ENCODE measurements at regions not wholly inside any gene's neighbourhood (a gene's known extent, or its start where the extent isn't known, plus 50 kb on each side); places are given as distances from the start of the nearest gene placed in this dataset.

- no peaks in the 10 kb centered on the region for H3K4me1 ChIP-seq
- CTCF ChIA-PET = no interaction called here
- WGBS (ENCODE audit: missing lambda C conversion rate) = 15% methylated on average over 2 of the region's 2 CpGs
Observed at GRCh38 chr2:52336951-52337350, 1305.0 kb upstream of the NRXN1 start.

DNA sequence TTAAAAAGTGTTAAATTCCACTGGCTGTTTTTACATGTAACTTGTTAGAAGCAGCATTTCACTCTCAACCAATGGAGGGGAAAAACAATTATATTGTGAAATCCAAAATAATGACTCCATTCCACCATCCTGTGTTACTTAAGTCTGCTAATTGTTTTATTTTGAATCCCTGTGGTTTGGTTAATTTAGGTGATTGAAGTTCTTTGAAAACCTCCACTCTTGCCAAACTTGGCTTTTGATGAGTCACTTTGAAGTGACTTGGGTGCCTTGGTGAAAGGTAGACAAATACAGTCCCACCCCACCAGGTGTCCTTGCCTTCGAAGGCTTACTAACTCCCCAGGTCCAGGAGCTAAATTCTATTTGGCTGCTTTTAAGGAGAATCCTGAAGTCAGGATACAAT is 1303.8 kb upstream of the NRXN1 start:
- no peak overlapping the region for H3K4me3 ChIP-seq
- TF ChIP-seq, protein P1, sequence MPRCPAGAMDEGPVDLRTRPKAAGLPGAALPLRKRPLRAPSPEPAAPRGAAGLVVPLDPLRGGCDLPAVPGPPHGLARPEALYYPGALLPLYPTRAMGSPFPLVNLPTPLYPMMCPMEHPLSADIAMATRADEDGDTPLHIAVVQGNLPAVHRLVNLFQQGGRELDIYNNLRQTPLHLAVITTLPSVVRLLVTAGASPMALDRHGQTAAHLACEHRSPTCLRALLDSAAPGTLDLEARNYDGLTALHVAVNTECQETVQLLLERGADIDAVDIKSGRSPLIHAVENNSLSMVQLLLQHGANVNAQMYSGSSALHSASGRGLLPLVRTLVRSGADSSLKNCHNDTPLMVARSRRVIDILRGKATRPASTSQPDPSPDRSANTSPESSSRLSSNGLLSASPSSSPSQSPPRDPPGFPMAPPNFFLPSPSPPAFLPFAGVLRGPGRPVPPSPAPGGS (IDR thresholded peaks at IDR 0.05) = no peak
- TF ChIP-seq KDM5A (IDR thresholded peaks at IDR 0.05) (no peak), MYC (IDR thresholded peaks at IDR 0.05; ENCODE audit: borderline replicate concordance, low read length) (no peak), JUN (IDR thresholded peaks at IDR 0.05) (no peak), HEYL (CRISPR knock-in tag; IDR thresholded peaks at IDR 0.05) (no peak), ATOH8 (CRISPR knock-in tag; IDR thresholded peaks at IDR 0.05; ENCODE audit: low read depth) (no peak), REST (IDR thresholded peaks at IDR 0.05) (no peak), NPAS2 (CRISPR knock-in tag; IDR thresholded peaks at IDR 0.05; ENCODE audit: borderline replicate concordance) (no peak)
- POLR2A ChIA-PET = no interaction called here
- H3K9me3 ChIP-seq = peaks cover 2% of the 10 kb centered on the region; the same call in 1 of the 3 replicates
- 10% methylated on average over 1 of the region's 1 CpG for WGBS (ENCODE audit: missing lambda C conversion rate)
- DNase-seq (ENCODE audit: low read depth in 1 of 2, low spot score in 1 of 2) (no peak), FAIRE-seq (no peak), ATAC-seq (no peak)
- no peaks in the 10 kb centered on the region for H3K4me1 ChIP-seq
- CTCF ChIA-PET = no interaction called here
- H3K4me2 ChIP-seq = no peak overlapping the region
- H3K27ac ChIP-seq = no peak overlapping the region

More at GRCh38 chr2:52336951-52337350, 1305.0 kb upstream of the NRXN1 start:
- POLR2A ChIA-PET = no interaction called here
- TF ChIP-seq KDM5A (IDR thresholded peaks at IDR 0.05) (no peak), NR3C1 (IDR thresholded peaks at IDR 0.05) (no peak), MAFK (IDR thresholded peaks at IDR 0.05; ENCODE audit: partially characterized antibody) (no peak), RARB (CRISPR knock-in tag; IDR thresholded peaks at IDR 0.05) (no peak), USF2 (IDR thresholded peaks at IDR 0.05) (no peak), HOXA7 (CRISPR knock-in tag; IDR thresholded peaks at IDR 0.05) (no peak), HEYL (CRISPR knock-in tag; IDR thresholded peaks at IDR 0.05) (no peak), CEBPB (IDR thresholded peaks at IDR 0.05) (no peak)
- Histone ChIP-seq H3K4me2 (no peak overlapping the region), H3K9me3 (peaks cover 6% of the 10 kb centered on the region; the same call in 1 of the 3 replicates), H3K27ac (no peak overlapping the region), H3K4me3 (no peak overlapping the region)
- ATAC-seq (no peak), FAIRE-seq (no peak), DNase-seq (ENCODE audit: low read depth in 1 of 2, low spot score in 1 of 2) (no peak)

DNA sequence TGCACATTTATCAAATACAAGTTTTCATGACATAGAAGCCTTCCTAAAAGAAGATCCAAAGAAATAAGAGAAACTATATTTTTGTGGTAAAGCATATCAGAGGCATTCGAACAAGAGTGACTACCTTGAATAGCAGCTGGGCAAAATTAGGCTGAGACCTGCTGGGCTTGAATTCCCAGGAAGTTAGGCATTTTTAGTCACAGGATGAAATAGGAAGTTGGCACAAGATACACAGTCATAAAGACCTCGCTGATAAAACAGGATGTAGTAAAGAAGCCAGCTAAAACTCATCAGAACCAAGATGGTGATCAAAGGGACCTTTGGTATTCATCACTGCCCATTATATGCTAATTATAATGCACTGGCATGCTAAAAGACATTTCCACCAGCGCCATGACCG is 1302.3 kb upstream of the NRXN1 start:
- no peaks in the 10 kb centered on the region for H3K4me1 ChIP-seq
- FAIRE-seq (no peak), DNase-seq (ENCODE audit: low read depth in 1 of 2, low spot score in 1 of 2) (no peak), ATAC-seq (no peak)
- no peak overlapping the region for H3K4me2 ChIP-seq
- ChIA-PET CTCF (no interaction called here), POLR2A (no interaction called here)
- peaks cover 2% of the 10 kb centered on the region; the same call in 1 of the 3 replicates for H3K9me3 ChIP-seq
- WGBS (ENCODE audit: missing lambda C conversion rate) = 10% methylated on average over 4 of the region's 4 CpGs
- H3K27ac ChIP-seq = no peak overlapping the region
- H3K4me3 ChIP-seq = no peak overlapping the region
- TF ChIP-seq EHF (CRISPR knock-in tag; IDR thresholded peaks at IDR 0.05) (no peak), USF2 (IDR thresholded peaks at IDR 0.05) (no peak), RNF2 (IDR thresholded peaks at IDR 0.05; ENCODE audit: borderline replicate concordance, low read depth) (no peak), ZFP36 (IDR thresholded peaks at IDR 0.05; ENCODE audit: borderline replicate concordance, partially characterized antibody) (no peak), FOXS1 (CRISPR knock-in tag; IDR thresholded peaks at IDR 0.05) (no peak), RARB (CRISPR knock-in tag; IDR thresholded peaks at IDR 0.05) (no peak), TP53 (CRISPR knock-in tag; IDR thresholded peaks at IDR 0.05) (no peak), GATA3 (IDR thresholded peaks at IDR 0.05; ENCODE audit: borderline replicate concordance) (no peak), RAD21 (conservative IDR thresholded peaks at IDR 0.05 in 1 of 2, IDR thresholded peaks at IDR 0.05 in 1 of 2) (no peak), FOSL2 (IDR thresholded peaks at IDR 0.05) (no peak), FOSL2 (CRISPR knock-in tag; IDR thresholded peaks at IDR 0.05) (no peak), CBX2 (IDR thresholded peaks at IDR 0.05; ENCODE audit: borderline replicate concordance, low read depth) (no peak), KDM5A (IDR thresholded peaks at IDR 0.05) (no peak), ZSCAN20 (CRISPR knock-in tag; IDR thresholded peaks at IDR 0.05) (no peak), PHF8 (IDR thresholded peaks at IDR 0.05; ENCODE audit: borderline replicate concordance, low read depth) (no peak)

All from A549 (cell line).